SK-N-MC (cell line): ENCODE measurements at regions not wholly inside any gene's neighbourhood (a gene's known extent, or its start where the extent isn't known, plus 50 kb on each side); places are given as distances from the start of the nearest gene placed in this dataset.

ENCODE experiments used
- DNase-seq: peaks from one replicate; pipeline ENCODE4 v3.0.0-alpha.2; 2011; ENCODE audit warnings: low read depth, low spot score
- H3K27ac ChIP-seq: fragments of 200-600 bp; sonication (generic); 2 replicates; pipeline ENCODE4 v1.5.1; 2016; ENCODE audit warnings: mixed run types
- H3K36me3 ChIP-seq: fragments of 200-600 bp; sonication (generic); 2 replicates; pipeline ENCODE4 v1.6.1; 2017; ENCODE audit warnings: antibody characterized with exemption, low read length, mixed read lengths; ENCODE audit not compliant: insufficient read depth
- H3K4me3 ChIP-seq: fragments of 200-600 bp; sonication (generic); 2 replicates; pipeline ENCODE4 v1.5.1; 2016
- H3K9ac ChIP-seq: fragments of 200-600 bp; sonication (generic); 2 replicates; pipeline ENCODE4 v1.8.0; 2017; ENCODE audit warnings: mixed run types, mixed read lengths; ENCODE audit not compliant: insufficient read length
- H3K9me3 ChIP-seq: fragments of 200-600 bp; sonication (generic); 2 replicates; pipeline ENCODE4 v1.6.1; 2017; ENCODE audit warnings: low read depth, mild to moderate bottlenecking, antibody characterized with exemption, low read length, moderate library complexity, mixed read lengths
- EZH2 ChIP-seq: fragments of 200-600 bp; sonication (generic); IDR thresholded peaks from one replicate; pipeline ENCODE4 v1.6.1; 2017; ENCODE audit warnings: antibody characterized with exemption
- FOXP2 ChIP-seq: optimal IDR thresholded peaks from 2 replicates; pipeline ENCODE3; 2011; ENCODE audit warnings: mild to moderate bottlenecking, moderate library complexity; ENCODE audit not compliant: insufficient read depth; ENCODE audit errors: extremely low read length, control extremely low read depth
- POLR2AphosphoS5 ChIP-seq: IDR thresholded peaks from 2 replicates; pipeline ENCODE4 v1.6.1; 2012; ENCODE audit warnings: mild to moderate bottlenecking, low read depth, low read length, borderline replicate concordance

GRCh38 chr18:28793901-28794300 is 617.0 kb upstream of the CDH2 start:
- H3K36me3 ChIP-seq: no peaks in the 10 kb centered on the region
- DNase-seq: no peak
- H3K9ac ChIP-seq: no peak overlapping the region
- H3K9me3 ChIP-seq: no peaks in the 10 kb centered on the region
- TF ChIP-seq EZH2 (no peak), POLR2AphosphoS5 (no peak), FOXP2 (no peak)
- no peak overlapping the region for H3K27ac ChIP-seq
- H3K4me3 ChIP-seq: no peak overlapping the region

GRCh38 chr18:28792404-28793086 is 615.6 kb upstream of the CDH2 start:
- Histone ChIP-seq H3K27ac (no peak overlapping the region), H3K36me3 (no peaks in the 10 kb centered on the region), H3K9ac (no peak overlapping the region), H3K9me3 (no peaks in the 10 kb centered on the region), H3K4me3 (no peak overlapping the region)
- TF ChIP-seq FOXP2 (no peak), POLR2AphosphoS5 (no peak), EZH2 (no peak)
- no peak for DNase-seq

GRCh38 chr18:28791101-28791500 is 614.2 kb upstream of the CDH2 start:
- Histone ChIP-seq H3K27ac (no peak overlapping the region), H3K9ac (no peak overlapping the region), H3K4me3 (no peak overlapping the region), H3K36me3 (no peaks in the 10 kb centered on the region), H3K9me3 (no peaks in the 10 kb centered on the region)
- no peak for TF ChIP-seq EZH2
- no peak for TF ChIP-seq POLR2AphosphoS5
- no peak for TF ChIP-seq FOXP2
- DNase-seq: no peak

- Histone ChIP-seq H3K9me3 (no peaks in the 10 kb centered on the region), H3K36me3 (no peaks in the 10 kb centered on the region), H3K9ac (no peak overlapping the region), H3K27ac (no peak overlapping the region), H3K4me3 (no peak overlapping the region)
- no peak for TF ChIP-seq POLR2AphosphoS5
- no peak for TF ChIP-seq FOXP2
- no peak for TF ChIP-seq EZH2
- no peak for DNase-seq
Measured at GRCh38 chr18:28789502-28789901, 612.6 kb upstream of the CDH2 start.

- TF ChIP-seq EZH2 (no peak), FOXP2 (no peak), POLR2AphosphoS5 (no peak)
- DNase-seq: no peak
- no peak overlapping the region for H3K27ac ChIP-seq
- no peak overlapping the region for H3K4me3 ChIP-seq
- no peaks in the 10 kb centered on the region for H3K9me3 ChIP-seq
- no peaks in the 10 kb centered on the region for H3K36me3 ChIP-seq
- H3K9ac ChIP-seq: no peak overlapping the region
Measured at GRCh38 chr18:28786926-28787325, 610.0 kb upstream of the CDH2 start.

- no peak for TF ChIP-seq POLR2AphosphoS5
- no peak for TF ChIP-seq FOXP2
- no peak for TF ChIP-seq EZH2
- Histone ChIP-seq H3K4me3 (no peak overlapping the region), H3K27ac (no peak overlapping the region)
Measured at GRCh38 chr18:28781616-28782362, 604.9 kb upstream of the CDH2 start.

GRCh38 chr18:28778706-28779105 is 601.8 kb upstream of the CDH2 start:
- H3K9ac ChIP-seq: no peak overlapping the region
- no peaks in the 10 kb centered on the region for H3K9me3 ChIP-seq
- no peak for DNase-seq
- no peaks in the 10 kb centered on the region for H3K36me3 ChIP-seq
- H3K4me3 ChIP-seq: no peak overlapping the region
- TF ChIP-seq FOXP2: no peak
- no peak for TF ChIP-seq POLR2AphosphoS5
- no peak for TF ChIP-seq EZH2
- no peak overlapping the region for H3K27ac ChIP-seq

More at GRCh38 chr18:28781616-28782362, 604.9 kb upstream of the CDH2 start:
- Histone ChIP-seq H3K36me3 (no peaks in the 10 kb centered on the region), H3K9ac (no peak overlapping the region), H3K9me3 (no peaks in the 10 kb centered on the region)
- no peak for DNase-seq

- Histone ChIP-seq H3K4me3 (no peak overlapping the region), H3K36me3 (no peaks in the 10 kb centered on the region), H3K27ac (no peak overlapping the region), H3K9ac (no peak overlapping the region), H3K9me3 (no peaks in the 10 kb centered on the region)
- no peak for DNase-seq
- no peak for TF ChIP-seq POLR2AphosphoS5
- TF ChIP-seq EZH2: no peak
- TF ChIP-seq FOXP2: no peak
Measured at GRCh38 chr18:28777756-28778155, 600.8 kb upstream of the CDH2 start.

GRCh38 chr18:28771849-28772248 is 594.9 kb upstream of the CDH2 start:
- no peak for TF ChIP-seq POLR2AphosphoS5
- no peaks in the 10 kb centered on the region for H3K9me3 ChIP-seq
- no peak for DNase-seq
- no peaks in the 10 kb centered on the region for H3K36me3 ChIP-seq
- no peak overlapping the region for H3K27ac ChIP-seq
- no peak overlapping the region for H3K4me3 ChIP-seq
- H3K9ac ChIP-seq: no peak overlapping the region
